GM23338 (cell line): ENCODE measurements at regions not wholly inside any gene's neighbourhood (a gene's known extent, or its start where the extent isn't known, plus 50 kb on each side); places are given as distances from the start of the nearest gene placed in this dataset.

ENCODE experiments used
- ATAC-seq: fragments of 200-7000 bp; cut with Tn5 transposase; 3 replicates; pipeline ENCODE4 v1.9.1; 2020
- DNase-seq: peaks from one replicate; pipeline ENCODE4 v3.0.0-alpha.2; 2015; ENCODE audit warnings: low spot score
- H2AFZ ChIP-seq: fragments of 200-600 bp; sonication (generic); 2 replicates; pipeline ENCODE4 v1.8.0; 2016; ENCODE audit warnings: antibody characterized with exemption, mild to moderate bottlenecking, moderate library complexity
- H3F3A ChIP-seq: fragments of 200-600 bp; sonication (generic); replicated peaks from 2 replicates; pipeline ENCODE4 v1.8.0; 2017; ENCODE audit warnings: antibody characterized with exemption, mixed run types, low read depth
- H3K27ac ChIP-seq: fragments of 200-600 bp; sonication (generic); 2 replicates; pipeline ENCODE4 v1.6.1; 2016; ENCODE audit warnings: low read depth
- H3K27me3 ChIP-seq: fragments of 200-600 bp; sonication (generic); 2 replicates; pipeline ENCODE4 v1.8.0; 2016; ENCODE audit warnings: mild to moderate bottlenecking, mixed run types, moderate library complexity; ENCODE audit not compliant: insufficient read depth
- H3K36me3 ChIP-seq: fragments of 200-600 bp; sonication (generic); 2 replicates; pipeline ENCODE4 v1.8.0; 2016; ENCODE audit warnings: mild to moderate bottlenecking; ENCODE audit not compliant: insufficient read depth
- H3K4me1 ChIP-seq: fragments of 200-600 bp; sonication (generic); 2 replicates; pipeline ENCODE4 v1.8.0; 2016; ENCODE audit warnings: mild to moderate bottlenecking, moderate library complexity; ENCODE audit not compliant: insufficient read depth
- H3K4me2 ChIP-seq: fragments of 200-600 bp; sonication (generic); 2 replicates; pipeline ENCODE4 v1.7.1; 2017; ENCODE audit warnings: mixed run types
- H3K4me3 ChIP-seq: fragments of 200-600 bp; sonication (generic); 2 replicates; pipeline ENCODE4 v1.6.1; 2016; ENCODE audit warnings: mixed run types
- H3K79me2 ChIP-seq: fragments of 200-600 bp; sonication (generic); replicated peaks from 2 replicates; pipeline ENCODE4 v1.8.0; 2017; ENCODE audit warnings: mild to moderate bottlenecking; ENCODE audit not compliant: insufficient read depth
- H3K9me2 ChIP-seq: fragments of 200-600 bp; sonication (generic); 2 replicates; pipeline ENCODE4 v1.8.0; 2017; ENCODE audit not compliant: insufficient read depth
- H4K20me1 ChIP-seq: fragments of 200-600 bp; sonication (generic); replicated peaks from 2 replicates; pipeline ENCODE4 v1.8.0; 2017; ENCODE audit warnings: mild to moderate bottlenecking; ENCODE audit not compliant: insufficient read depth
- H3K27ac Mint-ChIP-seq: 2 replicates; pipeline ENCODE4 v1.8.0; 2020; ENCODE audit warnings: inconsistent platforms, mild to moderate bottlenecking, moderate library complexity, mixed read lengths
- H3K27me3 Mint-ChIP-seq: 3 replicates; pipeline ENCODE4 v1.8.0; 2022; ENCODE audit warnings: low read depth, mild to moderate bottlenecking, moderate library complexity, mixed read lengths, inconsistent platforms; ENCODE audit not compliant: insufficient read depth, poor library complexity
- H3K36me3 Mint-ChIP-seq: 3 replicates; pipeline ENCODE4 v1.8.0; 2021; ENCODE audit warnings: low read depth, mild to moderate bottlenecking, inconsistent platforms, moderate library complexity, mixed read lengths
- H3K4me1 Mint-ChIP-seq: 3 replicates; pipeline ENCODE4 v1.8.0; 2020; ENCODE audit warnings: mild to moderate bottlenecking, inconsistent platforms, mixed read lengths
- H3K4me3 Mint-ChIP-seq: 3 replicates; pipeline ENCODE4 v1.8.0; 2021; ENCODE audit warnings: moderate library complexity, mild to moderate bottlenecking, inconsistent platforms, mixed read lengths
- H3K9me3 Mint-ChIP-seq: 3 replicates; pipeline ENCODE4 v1.8.0; 2020; ENCODE audit warnings: moderate library complexity, mild to moderate bottlenecking, inconsistent platforms, mixed read lengths
- CREB1 ChIP-seq: fragments of 250-450 bp; sonication (Bioruptor Pico); IDR thresholded peaks from 2 replicates; pipeline ENCODE4 v1.5.0; 2020; ENCODE audit warnings: low read depth, mild to moderate bottlenecking, moderate library complexity
- EZH2phosphoT487 ChIP-seq: fragments of 200-600 bp; sonication (generic); IDR thresholded peaks from one replicate; pipeline ENCODE4 v1.8.1; 2018; ENCODE audit warnings: antibody characterized with exemption; ENCODE audit not compliant: unreplicated experiment
- JUNB ChIP-seq: IDR thresholded peaks from one replicate; pipeline ENCODE4 v1.6.1; 2016; ENCODE audit warnings: antibody characterized with exemption; ENCODE audit not compliant: unreplicated experiment
- NANOG ChIP-seq: IDR thresholded peaks from 2 replicates; pipeline ENCODE4 v1.6.1; 2016; ENCODE audit warnings: antibody characterized with exemption, borderline replicate concordance
- STAT1 ChIP-seq: IDR thresholded peaks from one replicate; pipeline ENCODE4 v1.6.1; 2016; ENCODE audit warnings: antibody characterized with exemption; ENCODE audit not compliant: unreplicated experiment
- TF ChIP-seq, protein P1 (sequence below), 2 experiments: fragments of 200-600 bp in 1 of 2; sonication (generic) in 1 of 2; conservative IDR thresholded peaks; 2 replicates each; pipeline versions ENCODE4 v1.5.1 to v1.6.1; 2016 to 2017; ENCODE audit warnings: antibody characterized with exemption in 2 of 2, low read depth in 2 of 2, mild to moderate bottlenecking in 2 of 2, moderate library complexity in 1 of 2
- TF ChIP-seq, protein P2 (sequence below): IDR thresholded peaks from 2 replicates; pipeline ENCODE4 v1.6.1; 2016; ENCODE audit warnings: antibody characterized with exemption
- TF ChIP-seq, protein P3 (sequence below): IDR thresholded peaks from one replicate; pipeline ENCODE4 v1.6.1; 2018; ENCODE audit warnings: antibody characterized with exemption; ENCODE audit not compliant: unreplicated experiment

DNA sequence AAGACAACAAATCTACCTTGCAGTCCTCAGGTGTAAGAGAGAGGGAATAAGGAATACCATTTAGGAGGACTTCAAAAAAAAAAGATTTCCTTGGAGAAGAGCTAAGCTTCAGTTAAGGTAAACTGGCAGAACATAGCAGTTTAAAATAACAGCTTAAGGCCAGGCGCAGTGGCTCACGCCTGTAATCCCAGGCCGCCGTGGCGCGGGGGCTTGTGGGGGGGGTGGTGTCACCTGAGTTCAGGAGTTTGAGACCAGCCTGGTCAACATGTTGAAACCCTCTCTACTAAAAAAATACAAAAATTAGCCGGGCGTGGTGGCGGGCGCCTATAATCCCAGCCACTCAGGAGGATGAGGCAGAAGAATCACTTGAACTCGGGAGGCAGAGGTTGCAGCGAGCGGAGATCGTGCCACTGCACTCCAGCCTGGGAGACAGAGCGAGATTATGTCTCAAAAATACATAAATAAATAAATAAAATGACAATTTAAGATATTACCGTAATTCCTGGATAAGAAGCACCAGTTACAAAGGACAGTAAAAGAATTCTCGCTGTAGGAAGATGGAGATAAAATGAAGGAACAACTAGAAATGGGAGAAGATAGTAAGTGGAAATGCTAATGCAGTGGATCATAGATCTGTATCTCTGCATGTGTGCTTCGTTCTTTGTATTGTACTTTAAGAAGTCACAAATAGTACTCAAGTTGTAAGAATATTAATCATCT lies 1140.2 kb downstream of the NCAM2 start (continued):
- TF ChIP-seq, protein P1, sequence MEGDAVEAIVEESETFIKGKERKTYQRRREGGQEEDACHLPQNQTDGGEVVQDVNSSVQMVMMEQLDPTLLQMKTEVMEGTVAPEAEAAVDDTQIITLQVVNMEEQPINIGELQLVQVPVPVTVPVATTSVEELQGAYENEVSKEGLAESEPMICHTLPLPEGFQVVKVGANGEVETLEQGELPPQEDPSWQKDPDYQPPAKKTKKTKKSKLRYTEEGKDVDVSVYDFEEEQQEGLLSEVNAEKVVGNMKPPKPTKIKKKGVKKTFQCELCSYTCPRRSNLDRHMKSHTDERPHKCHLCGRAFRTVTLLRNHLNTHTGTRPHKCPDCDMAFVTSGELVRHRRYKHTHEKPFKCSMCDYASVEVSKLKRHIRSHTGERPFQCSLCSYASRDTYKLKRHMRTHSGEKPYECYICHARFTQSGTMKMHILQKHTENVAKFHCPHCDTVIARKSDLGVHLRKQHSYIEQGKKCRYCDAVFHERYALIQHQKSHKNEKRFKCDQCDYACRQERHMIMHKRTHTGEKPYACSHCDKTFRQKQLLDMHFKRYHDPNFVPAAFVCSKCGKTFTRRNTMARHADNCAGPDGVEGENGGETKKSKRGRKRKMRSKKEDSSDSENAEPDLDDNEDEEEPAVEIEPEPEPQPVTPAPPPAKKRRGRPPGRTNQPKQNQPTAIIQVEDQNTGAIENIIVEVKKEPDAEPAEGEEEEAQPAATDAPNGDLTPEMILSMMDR (conservative IDR thresholded peaks at IDR 0.05; ENCODE audit: low read depth in 2 of 2) = no peak
- TF ChIP-seq, protein P2, sequence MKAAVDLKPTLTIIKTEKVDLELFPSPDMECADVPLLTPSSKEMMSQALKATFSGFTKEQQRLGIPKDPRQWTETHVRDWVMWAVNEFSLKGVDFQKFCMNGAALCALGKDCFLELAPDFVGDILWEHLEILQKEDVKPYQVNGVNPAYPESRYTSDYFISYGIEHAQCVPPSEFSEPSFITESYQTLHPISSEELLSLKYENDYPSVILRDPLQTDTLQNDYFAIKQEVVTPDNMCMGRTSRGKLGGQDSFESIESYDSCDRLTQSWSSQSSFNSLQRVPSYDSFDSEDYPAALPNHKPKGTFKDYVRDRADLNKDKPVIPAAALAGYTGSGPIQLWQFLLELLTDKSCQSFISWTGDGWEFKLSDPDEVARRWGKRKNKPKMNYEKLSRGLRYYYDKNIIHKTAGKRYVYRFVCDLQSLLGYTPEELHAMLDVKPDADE = no peak
- TF ChIP-seq, protein P3, sequence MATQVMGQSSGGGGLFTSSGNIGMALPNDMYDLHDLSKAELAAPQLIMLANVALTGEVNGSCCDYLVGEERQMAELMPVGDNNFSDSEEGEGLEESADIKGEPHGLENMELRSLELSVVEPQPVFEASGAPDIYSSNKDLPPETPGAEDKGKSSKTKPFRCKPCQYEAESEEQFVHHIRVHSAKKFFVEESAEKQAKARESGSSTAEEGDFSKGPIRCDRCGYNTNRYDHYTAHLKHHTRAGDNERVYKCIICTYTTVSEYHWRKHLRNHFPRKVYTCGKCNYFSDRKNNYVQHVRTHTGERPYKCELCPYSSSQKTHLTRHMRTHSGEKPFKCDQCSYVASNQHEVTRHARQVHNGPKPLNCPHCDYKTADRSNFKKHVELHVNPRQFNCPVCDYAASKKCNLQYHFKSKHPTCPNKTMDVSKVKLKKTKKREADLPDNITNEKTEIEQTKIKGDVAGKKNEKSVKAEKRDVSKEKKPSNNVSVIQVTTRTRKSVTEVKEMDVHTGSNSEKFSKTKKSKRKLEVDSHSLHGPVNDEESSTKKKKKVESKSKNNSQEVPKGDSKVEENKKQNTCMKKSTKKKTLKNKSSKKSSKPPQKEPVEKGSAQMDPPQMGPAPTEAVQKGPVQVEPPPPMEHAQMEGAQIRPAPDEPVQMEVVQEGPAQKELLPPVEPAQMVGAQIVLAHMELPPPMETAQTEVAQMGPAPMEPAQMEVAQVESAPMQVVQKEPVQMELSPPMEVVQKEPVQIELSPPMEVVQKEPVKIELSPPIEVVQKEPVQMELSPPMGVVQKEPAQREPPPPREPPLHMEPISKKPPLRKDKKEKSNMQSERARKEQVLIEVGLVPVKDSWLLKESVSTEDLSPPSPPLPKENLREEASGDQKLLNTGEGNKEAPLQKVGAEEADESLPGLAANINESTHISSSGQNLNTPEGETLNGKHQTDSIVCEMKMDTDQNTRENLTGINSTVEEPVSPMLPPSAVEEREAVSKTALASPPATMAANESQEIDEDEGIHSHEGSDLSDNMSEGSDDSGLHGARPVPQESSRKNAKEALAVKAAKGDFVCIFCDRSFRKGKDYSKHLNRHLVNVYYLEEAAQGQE = no peak

DNA sequence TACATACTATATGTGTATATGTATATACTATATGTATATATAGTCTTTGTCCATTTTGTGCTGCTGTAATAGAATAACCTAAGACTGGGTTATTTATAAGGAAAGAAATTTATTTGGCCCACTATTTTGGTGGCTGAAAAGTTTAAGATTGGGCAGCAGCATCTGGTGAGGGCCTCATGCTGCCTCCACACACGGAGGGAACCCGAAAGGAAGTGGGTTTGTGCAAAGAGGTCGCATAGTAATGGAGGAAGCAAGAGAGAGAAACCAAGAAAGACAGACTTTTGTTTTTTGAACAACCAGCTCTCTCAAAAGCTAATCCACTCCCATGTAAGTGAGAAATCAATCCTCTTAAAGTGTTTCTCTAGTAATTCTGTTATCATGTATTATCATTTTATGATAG lies 1147.3 kb downstream of the NCAM2 start:
- no peaks in the 10 kb centered on the region; the same call in 1 of the 2 replicates for H3K36me3 ChIP-seq
- H3K27me3 ChIP-seq = no peaks in the 10 kb centered on the region
- no peak overlapping the region for H3K4me2 ChIP-seq
- TF ChIP-seq EZH2phosphoT487 (no peak), STAT1 (no peak), CREB1 (CRISPR knock-in tag) (no peak), JUNB (no peak), NANOG (no peak)
- TF ChIP-seq, protein P1 (conservative IDR thresholded peaks at IDR 0.05; ENCODE audit: low read depth in 2 of 2) = no peak
- no peak overlapping the region for H3K27ac ChIP-seq
- H4K20me1 ChIP-seq = no peaks in the 10 kb centered on the region
- DNase-seq (no peak), ATAC-seq (no peak)
- Mint-ChIP-seq H3K9me3 (peaks cover 26% of the 10 kb centered on the region), H3K27me3 (peaks cover 1% of the 10 kb centered on the region), H3K36me3 (peaks cover 18% of the 10 kb centered on the region; the same call in 2 of the 3 replicates), H3K4me3 (no peak overlapping the region), H3K27ac (no peak overlapping the region), H3K4me1 (no peaks in the 10 kb centered on the region)
- H3K9me2 ChIP-seq = no peaks in the 10 kb centered on the region
- H3K4me3 ChIP-seq = no peak overlapping the region
- no peaks in the 10 kb centered on the region for H3F3A ChIP-seq
- H3K79me2 ChIP-seq = no peaks in the 10 kb centered on the region
- no peaks in the 10 kb centered on the region for H3K4me1 ChIP-seq
- H2AFZ ChIP-seq = no peak overlapping the region
